ENCODE measurements at regions not wholly inside any gene's neighbourhood (a gene's known extent, or its start where the extent isn't known, plus 50 kb on each side); places are given as distances from the start of the nearest gene placed in this dataset.

- no peaks in the 10 kb centered on the region for H3K9me3 ChIP-seq
- DNase-seq: no peak
- no peak for TF ChIP-seq CTCF (IDR thresholded peaks at IDR 0.05)
- no peaks in the 10 kb centered on the region for H3K36me3 ChIP-seq
- no peaks in the 10 kb centered on the region for H3K27me3 ChIP-seq
- no peak overlapping the region for H3K27ac ChIP-seq
- intact Hi-C loops (cut with DNase I; ENCODE audit: low total_unique reads): no loop called here
- H3K4me1 ChIP-seq: no peaks in the 10 kb centered on the region
- H3K4me3 ChIP-seq: no peak overlapping the region
Measured at GRCh38 chr9:1951446-1951845, 63.7 kb upstream of the SMARCA2 start.

- no peaks in the 10 kb centered on the region for H3K36me3 ChIP-seq
- no peaks in the 10 kb centered on the region for H3K27me3 ChIP-seq
- H3K4me1 ChIP-seq: no peaks in the 10 kb centered on the region
- no peak overlapping the region for H3K27ac ChIP-seq
- no peak for TF ChIP-seq CTCF (IDR thresholded peaks at IDR 0.05)
- DNase-seq: no peak
- no peak overlapping the region for H3K4me3 ChIP-seq
- H3K9me3 ChIP-seq: no peaks in the 10 kb centered on the region
- intact Hi-C loops (cut with DNase I; ENCODE audit: low total_unique reads): no loop called here
Measured at GRCh38 chr9:1952001-1952400, 63.1 kb upstream of the SMARCA2 start.

GRCh38 chr9:1954238-1954637 is 60.9 kb upstream of the SMARCA2 start:
- Histone ChIP-seq H3K36me3 (no peaks in the 10 kb centered on the region), H3K4me1 (no peaks in the 10 kb centered on the region), H3K4me3 (no peak overlapping the region), H3K27ac (no peak overlapping the region), H3K9me3 (no peaks in the 10 kb centered on the region), H3K27me3 (no peaks in the 10 kb centered on the region)
- no peak for DNase-seq
- intact Hi-C loops (cut with DNase I; ENCODE audit: low total_unique reads): no loop called here
- TF ChIP-seq CTCF (IDR thresholded peaks at IDR 0.05): no peak

- H3K4me1 ChIP-seq: no peaks in the 10 kb centered on the region
Measured at GRCh38 chr9:1956958-1957357, 58.2 kb upstream of the SMARCA2 start.

GRCh38 chr9:1957856-1958255 is 57.3 kb upstream of the SMARCA2 start:
- Histone ChIP-seq H3K4me1 (no peaks in the 10 kb centered on the region), H3K4me3 (no peak overlapping the region), H3K27ac (no peak overlapping the region), H3K36me3 (no peaks in the 10 kb centered on the region), H3K27me3 (no peaks in the 10 kb centered on the region), H3K9me3 (no peaks in the 10 kb centered on the region)
- intact Hi-C loops (cut with DNase I; ENCODE audit: low total_unique reads): no loop called here
- no peak for DNase-seq
- no peak for TF ChIP-seq CTCF (IDR thresholded peaks at IDR 0.05)

More at GRCh38 chr9:1956958-1957357, 58.2 kb upstream of the SMARCA2 start:
- no peaks in the 10 kb centered on the region for H3K27me3 ChIP-seq
- TF ChIP-seq CTCF (IDR thresholded peaks at IDR 0.05): no peak
- intact Hi-C loops (cut with DNase I; ENCODE audit: low total_unique reads): no loop called here
- no peak overlapping the region for H3K27ac ChIP-seq
- H3K9me3 ChIP-seq: no peaks in the 10 kb centered on the region
- no peak for DNase-seq
- H3K4me3 ChIP-seq: no peak overlapping the region
- no peaks in the 10 kb centered on the region for H3K36me3 ChIP-seq

GRCh38 chr9:1959371-1959770 is 55.8 kb upstream of the SMARCA2 start:
- intact Hi-C loops (cut with DNase I; ENCODE audit: low total_unique reads): no loop called here
- DNase-seq: no peak
- Histone ChIP-seq H3K27ac (no peak overlapping the region), H3K4me1 (no peaks in the 10 kb centered on the region), H3K36me3 (no peaks in the 10 kb centered on the region), H3K4me3 (no peak overlapping the region), H3K27me3 (no peaks in the 10 kb centered on the region), H3K9me3 (no peaks in the 10 kb centered on the region)
- TF ChIP-seq CTCF (IDR thresholded peaks at IDR 0.05): no peak
